ENCODE measurements at regions not wholly inside any gene's neighbourhood (a gene's known extent, or its start where the extent isn't known, plus 50 kb on each side); places are given as distances from the start of the nearest gene placed in this dataset.
"Not testable (repeated sequence)": the region's sequence is repeated elsewhere in the genome, so short reads cannot be mapped to it uniquely, and the experiment has no call there.

GRCh38 chr12:75699728-75700496 is 188.5 kb upstream of the KRR1 start:
- DNase-seq: no peak

- no peak for DNase-seq
Measured at GRCh38 chr12:75699251-75699650, 187.8 kb upstream of the KRR1 start.

- no peak for DNase-seq
Measured at GRCh38 chr12:75698052-75698451, 186.6 kb upstream of the KRR1 start.

- no peak for DNase-seq
Measured at GRCh38 chr12:75695926-75696325, 184.5 kb upstream of the KRR1 start.

GRCh38 chr12:75694534-75695268 is 183.3 kb upstream of the KRR1 start:
- DNase-seq: no peak

GRCh38 chr12:75692876-75693275 is 181.5 kb upstream of the KRR1 start:
- DNase-seq: no peak

- no peak for DNase-seq
Measured at GRCh38 chr12:75690296-75690955, 179.0 kb upstream of the KRR1 start.

- DNase-seq: not testable (repeated sequence)
Measured at GRCh38 chr12:75686233-75686632, 174.8 kb upstream of the KRR1 start.

DNA sequence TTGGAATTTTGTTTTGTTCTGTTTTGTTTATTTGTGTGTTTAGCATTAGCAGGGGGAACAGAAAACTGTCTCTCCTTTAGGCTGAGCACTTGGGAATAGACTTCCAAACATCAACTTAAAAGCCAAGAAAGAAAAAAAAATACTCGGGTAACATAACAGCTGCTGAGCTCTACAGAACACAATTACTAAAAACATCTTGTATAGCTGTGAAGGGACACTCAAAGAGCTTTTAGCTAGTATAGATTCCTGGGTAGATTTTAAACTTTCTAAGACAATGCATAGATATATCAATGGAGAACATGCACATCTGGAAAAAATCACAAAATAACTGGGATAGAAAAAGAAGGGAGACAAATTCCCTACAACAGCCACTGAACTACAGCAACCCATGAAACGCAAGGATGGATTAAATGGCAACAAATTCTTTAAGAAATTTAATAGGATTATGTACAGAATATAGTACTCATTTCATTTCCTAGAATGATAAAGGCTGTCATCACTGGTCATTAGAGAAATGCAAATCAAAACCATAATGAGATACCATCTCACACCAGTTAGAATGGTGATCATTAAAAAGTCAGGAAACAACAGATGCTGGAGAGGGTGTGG is 174.3 kb upstream of the KRR1 start:
- DNase-seq: no peak

DNA sequence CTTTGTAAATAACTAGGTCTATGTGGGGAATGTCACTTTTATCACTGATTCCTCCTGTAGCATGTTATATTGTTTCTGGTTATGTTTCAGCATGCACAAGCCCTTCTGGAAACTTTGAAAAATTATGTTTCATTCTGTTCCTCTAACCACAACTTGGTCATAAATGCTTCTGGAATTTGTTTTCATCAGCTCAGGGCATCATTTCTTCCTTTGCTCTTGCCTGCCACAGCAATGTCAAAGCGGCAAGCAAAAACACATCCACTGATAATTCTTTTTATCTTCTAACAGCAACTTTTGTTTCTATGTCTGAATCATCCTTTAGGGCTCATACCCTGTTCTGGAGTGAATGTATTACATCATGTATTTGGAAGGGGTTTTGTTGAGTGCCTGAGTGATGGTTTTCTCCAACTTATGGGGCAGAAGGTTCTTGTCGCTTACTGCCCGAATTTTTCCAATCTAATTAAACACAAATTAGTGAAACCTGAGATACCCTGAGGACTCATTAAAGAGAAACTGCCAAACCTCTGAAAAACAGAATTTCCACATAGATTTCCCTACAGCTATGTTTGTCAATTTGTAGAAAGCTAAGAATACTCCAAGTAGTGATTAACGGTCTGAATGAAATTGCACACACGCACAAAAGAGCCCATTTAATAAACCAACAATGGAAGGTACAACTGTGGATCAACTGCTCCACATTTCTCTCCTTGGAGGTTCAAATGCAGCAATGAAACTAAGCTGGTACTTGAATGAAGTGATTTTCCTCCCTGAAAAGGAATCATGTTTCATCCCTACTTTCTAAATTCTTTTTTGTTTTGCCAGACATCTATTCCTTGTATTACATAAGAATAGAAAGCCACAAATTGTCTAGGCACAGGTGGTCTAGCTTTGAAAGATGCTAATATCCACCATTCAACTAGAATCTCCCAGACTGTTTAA is 173.5 kb upstream of the KRR1 start:
- no peak for DNase-seq

DNA sequence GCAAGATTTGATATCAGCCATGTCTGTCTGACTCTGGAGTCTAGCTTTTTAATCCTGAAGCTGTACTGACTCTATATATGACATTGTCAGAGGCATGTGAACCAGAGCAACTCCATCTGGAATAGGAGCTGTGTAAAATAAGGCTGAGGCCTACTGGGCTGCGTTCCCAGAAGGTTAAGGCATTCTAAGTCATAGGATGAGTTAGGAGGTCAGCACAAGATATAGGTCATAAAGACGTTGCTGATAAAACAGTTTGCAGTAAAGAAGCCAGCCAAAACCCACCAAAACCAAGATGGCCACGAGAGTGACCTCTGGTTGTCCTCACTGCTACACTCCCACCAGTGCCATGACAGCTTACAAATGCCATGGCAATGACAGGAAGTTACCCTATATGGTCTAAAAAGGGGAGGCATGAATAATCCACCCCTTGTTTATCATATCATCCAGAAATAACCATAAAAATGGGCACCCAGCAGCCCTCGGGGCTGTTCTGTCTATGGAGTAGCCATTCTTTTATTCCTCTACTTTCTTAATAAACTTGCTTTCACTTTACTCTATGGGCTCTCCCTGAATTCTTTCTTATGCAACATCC is 172.7 kb upstream of the KRR1 start:
- DNase-seq: not testable (repeated sequence)

- no peak for DNase-seq
Measured at GRCh38 chr12:75683220-75683619, 171.8 kb upstream of the KRR1 start.

- DNase-seq: no peak
Measured at GRCh38 chr12:75677522-75677921, 166.1 kb upstream of the KRR1 start.

DNA sequence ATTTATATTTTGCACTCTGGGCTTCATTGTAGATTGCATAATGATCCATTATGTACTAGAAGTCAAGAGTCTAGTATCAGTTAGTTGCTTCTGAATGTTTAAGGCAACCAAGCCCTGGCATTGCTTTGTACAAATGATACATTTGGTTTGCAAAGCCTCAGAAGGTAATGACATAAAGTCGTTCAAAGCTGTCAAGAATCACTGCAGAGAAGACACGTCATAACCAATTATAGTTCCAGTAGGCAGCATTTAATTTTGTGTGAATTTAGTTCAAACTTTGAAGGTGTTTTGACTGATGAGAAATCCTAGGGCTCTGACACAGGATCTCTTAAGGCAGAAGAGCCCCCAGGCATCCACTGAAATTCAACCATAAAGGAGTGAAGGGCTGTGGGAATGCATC is 163.0 kb upstream of the KRR1 start:
- no peak for DNase-seq

GRCh38 chr12:75672200-75672599 is 160.8 kb upstream of the KRR1 start:
- no peak for DNase-seq

DNA sequence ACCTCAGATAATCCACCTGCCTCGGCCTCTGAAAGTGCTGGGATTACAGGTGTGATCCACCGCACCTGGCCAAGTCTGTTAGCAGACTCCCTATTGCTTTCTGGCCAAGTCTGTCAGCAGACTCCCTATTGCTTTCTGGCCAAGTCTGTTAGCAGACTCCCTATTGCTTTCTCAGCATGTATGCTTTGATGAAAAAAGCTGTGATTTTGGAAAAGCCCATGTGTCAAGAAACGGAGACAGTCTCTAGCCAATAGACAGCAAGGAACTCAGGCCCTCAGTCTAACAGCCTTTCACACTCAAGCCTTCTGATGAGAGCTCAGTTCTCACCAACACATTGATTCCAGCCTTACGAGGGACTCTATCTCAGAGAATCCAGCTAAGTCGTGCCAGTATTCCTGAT is 158.8 kb upstream of the KRR1 start:
- DNase-seq: no peak

DNA sequence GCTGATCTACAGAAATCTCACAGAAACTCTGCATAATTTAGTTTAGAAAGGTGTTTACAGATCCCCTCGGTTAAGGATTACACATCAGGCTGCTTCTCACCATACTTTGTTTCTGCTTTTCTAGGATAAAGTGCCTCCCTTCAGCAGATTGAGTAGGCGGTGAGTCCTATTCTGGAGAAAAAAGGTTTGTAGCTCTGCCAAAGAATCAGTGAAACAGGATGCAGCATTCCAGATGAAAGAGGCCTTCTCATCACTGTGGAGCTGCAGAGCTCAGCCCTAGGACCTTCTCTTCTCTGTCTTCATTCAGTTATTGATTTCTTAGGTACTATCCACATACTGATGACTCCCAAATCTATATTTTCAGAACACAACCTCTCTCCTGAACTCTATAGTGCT is 155.5 kb upstream of the KRR1 start:
- DNase-seq: no peak

DNA sequence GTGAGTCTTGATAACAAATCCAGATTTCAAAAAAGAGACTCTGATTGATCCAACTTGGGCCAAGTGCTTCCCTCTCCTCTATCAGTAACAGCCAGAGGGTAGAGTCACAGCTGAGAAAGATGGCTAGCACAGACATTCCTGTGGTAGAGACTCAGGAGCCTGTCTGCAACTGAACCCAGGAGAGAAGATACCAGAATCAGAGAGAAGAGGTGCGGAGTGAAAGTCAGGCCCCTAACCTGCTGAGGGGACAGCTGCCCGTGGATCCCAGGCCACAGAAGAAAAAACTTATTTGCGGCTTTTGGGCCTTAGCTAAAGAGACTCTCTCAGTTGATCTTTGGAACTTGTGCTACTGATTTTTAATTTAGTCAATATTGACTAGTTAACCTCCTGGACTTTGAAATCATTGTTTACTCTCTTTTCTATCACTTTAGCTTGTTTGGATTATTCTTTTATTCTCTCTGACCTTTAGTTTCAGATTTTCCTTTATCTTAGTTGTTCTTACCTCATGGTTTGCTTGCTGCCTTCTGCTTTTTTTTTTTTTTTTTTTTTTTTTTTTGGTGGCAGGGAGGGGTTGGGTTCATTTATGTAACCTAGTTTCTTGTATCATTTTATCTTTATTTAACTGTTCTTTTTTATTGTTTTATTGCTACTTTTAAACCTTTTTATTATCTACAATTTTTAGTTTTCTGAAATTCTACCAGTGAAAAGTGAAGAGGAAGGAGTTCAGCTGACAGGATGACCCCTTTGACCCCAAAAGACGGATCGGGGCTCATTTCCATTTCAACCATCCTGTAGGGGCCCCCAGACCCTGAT is 154.9 kb upstream of the KRR1 start:
- DNase-seq: no peak

- DNase-seq: no peak
Measured at GRCh38 chr12:75665216-75665615, 153.8 kb upstream of the KRR1 start.

DNA sequence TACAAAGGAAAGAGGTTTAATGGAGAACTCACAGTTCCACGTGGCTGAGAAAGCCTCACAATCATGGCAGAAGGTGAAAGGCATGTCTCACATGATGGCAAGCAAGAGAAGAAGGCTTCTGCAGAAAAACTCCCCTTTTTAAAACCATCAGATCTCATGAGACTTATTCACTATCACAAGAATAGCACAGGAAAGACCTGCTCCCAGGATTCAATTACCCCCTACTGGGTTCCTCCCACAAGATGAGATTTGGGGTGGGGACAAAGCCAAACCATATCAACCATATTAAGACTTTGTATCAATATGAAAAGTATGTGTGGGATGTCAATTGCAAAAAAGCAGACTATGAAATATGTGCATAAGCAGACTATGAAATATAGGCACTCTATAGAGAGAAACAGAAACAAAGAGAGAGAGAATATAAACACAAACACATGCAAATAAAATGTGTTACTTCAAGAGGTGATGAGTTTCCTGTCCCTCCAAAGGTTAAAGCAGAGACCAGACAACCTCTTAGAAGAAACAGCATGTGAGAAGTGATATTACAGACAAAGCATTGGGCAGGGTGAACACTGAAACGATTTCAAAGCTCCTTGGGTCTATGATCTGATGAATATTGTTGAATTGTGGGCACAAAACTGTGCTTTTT is 151.2 kb upstream of the KRR1 start:
- DNase-seq: no peak

Data from central memory CD4-positive, alpha-beta T cell (primary cell).